ENCODE measurements at regions not wholly inside any gene's neighbourhood (a gene's known extent, or its start where the extent isn't known, plus 50 kb on each side); places are given as distances from the start of the nearest gene placed in this dataset.

GRCh38 chr21:21682172-21682571 is 684.0 kb downstream of the NCAM2 start:
- Mint-ChIP-seq H3K27me3 (no peaks in the 10 kb centered on the region), H3K27ac (no peak overlapping the region), H3K9me3 (peaks cover 5% of the 10 kb centered on the region), H3K4me3 (no peak overlapping the region), H3K36me3 (no peaks in the 10 kb centered on the region), H3K4me1 (no peaks in the 10 kb centered on the region)
- DNase-seq (no peak), ATAC-seq (ENCODE audit: low read depth) (no peak)
- POLR2A ChIA-PET: no interaction called here

GRCh38 chr21:21688889-21689288 is 690.7 kb downstream of the NCAM2 start:
- POLR2A ChIA-PET: no interaction called here
- no peak for DNase-seq
- Mint-ChIP-seq H3K9me3 (no peaks in the 10 kb centered on the region), H3K27me3 (no peaks in the 10 kb centered on the region), H3K27ac (no peak overlapping the region), H3K36me3 (no peaks in the 10 kb centered on the region), H3K4me3 (no peak overlapping the region), H3K4me1 (no peaks in the 10 kb centered on the region)
- no peak for ATAC-seq (ENCODE audit: low read depth)

- DNase-seq: no peak
- ATAC-seq (ENCODE audit: low read depth): no peak
- Mint-ChIP-seq H3K27me3 (no peaks in the 10 kb centered on the region), H3K36me3 (no peaks in the 10 kb centered on the region), H3K4me3 (no peak overlapping the region), H3K9me3 (no peaks in the 10 kb centered on the region), H3K27ac (no peak overlapping the region), H3K4me1 (no peaks in the 10 kb centered on the region)
- POLR2A ChIA-PET: no interaction called here
Measured at GRCh38 chr21:21690068-21690665, 692.0 kb downstream of the NCAM2 start.

- Mint-ChIP-seq H3K4me1 (no peaks in the 10 kb centered on the region), H3K36me3 (no peaks in the 10 kb centered on the region), H3K4me3 (no peak overlapping the region), H3K27ac (no peak overlapping the region), H3K27me3 (no peaks in the 10 kb centered on the region), H3K9me3 (no peaks in the 10 kb centered on the region)
- DNase-seq (no peak), ATAC-seq (ENCODE audit: low read depth) (no peak)
- POLR2A ChIA-PET: no interaction called here
Measured at GRCh38 chr21:21712748-21713520, 714.7 kb downstream of the NCAM2 start.

GRCh38 chr21:21713651-21714180 is 715.5 kb downstream of the NCAM2 start:
- Mint-ChIP-seq H3K9me3 (no peaks in the 10 kb centered on the region), H3K4me1 (no peaks in the 10 kb centered on the region), H3K27me3 (no peaks in the 10 kb centered on the region), H3K4me3 (no peak overlapping the region), H3K27ac (no peak overlapping the region), H3K36me3 (no peaks in the 10 kb centered on the region)
- ATAC-seq (ENCODE audit: low read depth): no peak
- POLR2A ChIA-PET: no interaction called here
- no peak for DNase-seq

GRCh38 chr21:21714426-21714825 is 716.2 kb downstream of the NCAM2 start:
- Mint-ChIP-seq H3K4me1 (no peaks in the 10 kb centered on the region), H3K36me3 (no peaks in the 10 kb centered on the region), H3K27ac (no peak overlapping the region), H3K9me3 (peaks cover 2% of the 10 kb centered on the region), H3K4me3 (no peak overlapping the region), H3K27me3 (no peaks in the 10 kb centered on the region)
- ATAC-seq (ENCODE audit: low read depth): no peak
- POLR2A ChIA-PET: no interaction called here
- no peak for DNase-seq

- Mint-ChIP-seq H3K9me3 (peaks cover 3% of the 10 kb centered on the region), H3K4me3 (no peak overlapping the region), H3K27ac (no peak overlapping the region), H3K27me3 (no peaks in the 10 kb centered on the region), H3K4me1 (no peaks in the 10 kb centered on the region), H3K36me3 (no peaks in the 10 kb centered on the region)
- DNase-seq (no peak), ATAC-seq (ENCODE audit: low read depth) (no peak)
- POLR2A ChIA-PET: no interaction called here
Measured at GRCh38 chr21:21715266-21715969, 717.2 kb downstream of the NCAM2 start.

GRCh38 chr21:21722731-21723130 is 724.5 kb downstream of the NCAM2 start:
- POLR2A ChIA-PET: no interaction called here
- Mint-ChIP-seq H3K4me1 (no peaks in the 10 kb centered on the region), H3K4me3 (no peak overlapping the region)

GRCh38 chr21:21730512-21730911 is 732.3 kb downstream of the NCAM2 start:
- no peaks in the 10 kb centered on the region for H3K36me3 Mint-ChIP-seq
- no peak overlapping the region for H3K27ac Mint-ChIP-seq
- POLR2A ChIA-PET: interaction anchor here (0.6 kb wide), 1 partner anchor 223 kb away, joined by 5 read pairs; no protein-coding TSS in a partner anchor

More at GRCh38 chr21:21722731-21723130, 724.5 kb downstream of the NCAM2 start:
- no peak for DNase-seq
- no peak for ATAC-seq (ENCODE audit: low read depth)
- H3K9me3 Mint-ChIP-seq: peaks cover 3% of the 10 kb centered on the region
- no peaks in the 10 kb centered on the region for H3K36me3 Mint-ChIP-seq
- H3K27me3 Mint-ChIP-seq: no peaks in the 10 kb centered on the region
- H3K27ac Mint-ChIP-seq: no peak overlapping the region

GRCh38 chr21:21731626-21732025 is 733.4 kb downstream of the NCAM2 start:
- H3K4me1 Mint-ChIP-seq: no peaks in the 10 kb centered on the region
- DNase-seq: no peak
- H3K4me3 Mint-ChIP-seq: no peak overlapping the region
- POLR2A ChIA-PET: no interaction called here
- no peak for ATAC-seq (ENCODE audit: low read depth)
- no peaks in the 10 kb centered on the region for H3K27me3 Mint-ChIP-seq
- no peaks in the 10 kb centered on the region for H3K9me3 Mint-ChIP-seq
- no peak overlapping the region for H3K27ac Mint-ChIP-seq
- no peaks in the 10 kb centered on the region for H3K36me3 Mint-ChIP-seq

More at GRCh38 chr21:21730512-21730911, 732.3 kb downstream of the NCAM2 start:
- Mint-ChIP-seq H3K4me3 (no peak overlapping the region), H3K27me3 (no peaks in the 10 kb centered on the region), H3K4me1 (no peaks in the 10 kb centered on the region), H3K9me3 (no peaks in the 10 kb centered on the region)
- no peak for DNase-seq
- ATAC-seq (ENCODE audit: low read depth): no peak

- peaks cover 2% of the 10 kb centered on the region for H3K9me3 Mint-ChIP-seq
- no peak overlapping the region for H3K4me3 Mint-ChIP-seq
- H3K36me3 Mint-ChIP-seq: no peaks in the 10 kb centered on the region
- ATAC-seq (ENCODE audit: low read depth): no peak
- POLR2A ChIA-PET: no interaction called here
- H3K27ac Mint-ChIP-seq: no peak overlapping the region
- no peak for DNase-seq
- H3K27me3 Mint-ChIP-seq: no peaks in the 10 kb centered on the region
- no peaks in the 10 kb centered on the region for H3K4me1 Mint-ChIP-seq
Measured at GRCh38 chr21:21734088-21734487, 735.9 kb downstream of the NCAM2 start.

GRCh38 chr21:21737186-21737585 is 739.0 kb downstream of the NCAM2 start:
- no peak for ATAC-seq (ENCODE audit: low read depth)
- Mint-ChIP-seq H3K27ac (no peak overlapping the region), H3K27me3 (no peaks in the 10 kb centered on the region), H3K9me3 (peaks cover 2% of the 10 kb centered on the region), H3K4me3 (no peak overlapping the region), H3K36me3 (no peaks in the 10 kb centered on the region), H3K4me1 (no peaks in the 10 kb centered on the region)
- DNase-seq: no peak
- POLR2A ChIA-PET: no interaction called here

- Mint-ChIP-seq H3K27me3 (no peaks in the 10 kb centered on the region), H3K4me1 (no peaks in the 10 kb centered on the region), H3K27ac (no peak overlapping the region), H3K36me3 (no peaks in the 10 kb centered on the region), H3K4me3 (no peak overlapping the region), H3K9me3 (peaks cover 6% of the 10 kb centered on the region)
- ATAC-seq (ENCODE audit: low read depth) (no peak), DNase-seq (no peak)
- POLR2A ChIA-PET: no interaction called here
Measured at GRCh38 chr21:21740207-21740606, 742.0 kb downstream of the NCAM2 start.
